ENCODE measurements at regions not wholly inside any gene's neighbourhood (a gene's known extent, or its start where the extent isn't known, plus 50 kb on each side); places are given as distances from the start of the nearest gene placed in this dataset.
"Not testable (repeated sequence)": the region's sequence is repeated elsewhere in the genome, so short reads cannot be mapped to it uniquely, and the experiment has no call there.

DNA sequence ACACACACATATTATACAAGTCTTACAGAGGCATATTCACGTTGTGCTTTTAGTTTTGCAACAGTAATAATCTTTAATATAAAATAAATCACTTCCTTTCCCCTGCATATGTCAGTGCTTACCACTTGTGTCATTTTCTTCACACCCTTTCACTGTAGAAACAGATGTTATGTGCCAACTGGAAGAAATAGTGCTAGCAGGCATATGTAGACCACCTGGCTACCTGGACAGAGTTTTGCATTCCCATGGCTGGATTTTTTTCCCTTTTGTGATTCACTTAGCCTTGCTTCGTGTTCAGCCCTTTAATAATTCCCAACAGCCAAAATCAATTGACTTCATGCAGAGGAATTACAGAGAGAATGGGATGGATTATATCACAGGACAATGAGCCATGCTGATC is 399.1 kb upstream of the SPRY2 start:
- no peak for DNase-seq

- no peak for DNase-seq
Measured at GRCh38 chr13:80737513-80737912, 396.6 kb upstream of the SPRY2 start.

DNA sequence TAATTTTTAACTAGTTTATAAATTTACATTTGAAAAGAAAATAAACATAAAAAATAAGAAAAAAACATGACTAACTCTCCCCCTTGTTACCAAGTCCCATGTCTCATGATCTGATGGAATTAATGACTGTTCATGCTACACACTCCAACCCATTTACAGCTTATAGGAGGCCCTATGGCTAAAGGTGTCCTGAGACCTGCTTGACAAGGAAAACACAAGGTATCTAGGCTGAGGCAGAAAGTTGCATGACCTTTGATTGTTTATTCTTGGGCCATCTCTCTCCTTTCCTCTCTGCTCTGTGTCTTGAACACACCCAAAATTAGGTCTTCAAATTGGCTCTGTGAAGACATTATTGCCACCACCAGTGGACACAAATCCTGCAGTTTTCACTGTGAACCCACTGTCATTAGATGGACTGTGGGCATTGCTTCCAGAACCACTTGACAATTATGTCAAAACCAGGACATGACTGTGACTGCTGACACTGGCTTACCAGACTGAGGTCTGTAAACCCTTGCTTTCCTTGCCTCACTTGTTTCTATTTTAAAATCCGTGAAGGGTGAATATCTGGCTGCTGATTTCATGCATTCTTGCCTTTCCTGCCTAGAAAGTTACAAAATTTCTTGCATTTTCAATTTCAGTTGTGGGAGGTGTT is 386.5 kb upstream of the SPRY2 start:
- no peak for DNase-seq

GRCh38 chr13:80726868-80727267 is 385.9 kb upstream of the SPRY2 start:
- no peak for DNase-seq

GRCh38 chr13:80721689-80722088 is 380.8 kb upstream of the SPRY2 start:
- DNase-seq: no peak

DNA sequence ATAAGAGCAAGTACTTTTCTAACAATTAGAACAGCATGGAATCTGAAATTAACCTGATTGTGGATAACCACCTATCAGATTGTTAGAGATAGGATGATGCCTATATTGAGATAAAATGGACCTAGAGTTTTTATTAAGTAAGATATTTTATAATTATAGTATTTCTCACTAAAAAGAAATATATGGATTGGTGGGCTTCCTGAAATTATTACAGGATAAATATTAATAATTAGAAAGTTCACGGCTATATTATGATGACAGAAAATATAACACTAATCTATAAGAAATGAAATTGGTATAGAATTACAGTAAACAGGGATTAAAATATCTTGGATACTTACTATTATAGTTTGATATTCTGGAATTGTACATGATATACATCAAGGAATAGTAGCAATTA is 378.0 kb upstream of the SPRY2 start:
- DNase-seq: no peak

GRCh38 chr13:80717776-80718175 is 376.9 kb upstream of the SPRY2 start:
- no peak for DNase-seq

- DNase-seq: no peak
Measured at GRCh38 chr13:80716610-80717081, 375.7 kb upstream of the SPRY2 start.

DNA sequence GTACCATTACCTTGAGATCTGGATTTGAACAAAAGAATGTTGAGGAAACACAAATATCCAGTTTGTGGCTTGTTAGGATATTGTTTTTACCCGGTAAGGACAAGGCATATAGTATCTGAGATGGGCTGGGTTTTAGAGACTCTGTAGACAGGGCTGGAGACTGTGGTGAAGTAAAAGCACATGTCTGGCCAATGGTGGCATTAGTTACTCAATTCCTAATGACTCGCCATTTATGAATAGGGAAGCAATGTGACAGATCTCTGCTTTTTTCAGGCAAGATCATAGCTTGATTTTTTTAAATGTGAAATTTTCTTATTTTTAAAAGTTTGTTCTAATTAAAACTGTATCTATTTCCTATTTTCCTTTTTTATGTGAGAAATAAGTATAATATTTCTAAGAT is 371.1 kb upstream of the SPRY2 start:
- no peak for DNase-seq

- no peak for DNase-seq
Measured at GRCh38 chr13:80708791-80709190, 367.9 kb upstream of the SPRY2 start.

DNA sequence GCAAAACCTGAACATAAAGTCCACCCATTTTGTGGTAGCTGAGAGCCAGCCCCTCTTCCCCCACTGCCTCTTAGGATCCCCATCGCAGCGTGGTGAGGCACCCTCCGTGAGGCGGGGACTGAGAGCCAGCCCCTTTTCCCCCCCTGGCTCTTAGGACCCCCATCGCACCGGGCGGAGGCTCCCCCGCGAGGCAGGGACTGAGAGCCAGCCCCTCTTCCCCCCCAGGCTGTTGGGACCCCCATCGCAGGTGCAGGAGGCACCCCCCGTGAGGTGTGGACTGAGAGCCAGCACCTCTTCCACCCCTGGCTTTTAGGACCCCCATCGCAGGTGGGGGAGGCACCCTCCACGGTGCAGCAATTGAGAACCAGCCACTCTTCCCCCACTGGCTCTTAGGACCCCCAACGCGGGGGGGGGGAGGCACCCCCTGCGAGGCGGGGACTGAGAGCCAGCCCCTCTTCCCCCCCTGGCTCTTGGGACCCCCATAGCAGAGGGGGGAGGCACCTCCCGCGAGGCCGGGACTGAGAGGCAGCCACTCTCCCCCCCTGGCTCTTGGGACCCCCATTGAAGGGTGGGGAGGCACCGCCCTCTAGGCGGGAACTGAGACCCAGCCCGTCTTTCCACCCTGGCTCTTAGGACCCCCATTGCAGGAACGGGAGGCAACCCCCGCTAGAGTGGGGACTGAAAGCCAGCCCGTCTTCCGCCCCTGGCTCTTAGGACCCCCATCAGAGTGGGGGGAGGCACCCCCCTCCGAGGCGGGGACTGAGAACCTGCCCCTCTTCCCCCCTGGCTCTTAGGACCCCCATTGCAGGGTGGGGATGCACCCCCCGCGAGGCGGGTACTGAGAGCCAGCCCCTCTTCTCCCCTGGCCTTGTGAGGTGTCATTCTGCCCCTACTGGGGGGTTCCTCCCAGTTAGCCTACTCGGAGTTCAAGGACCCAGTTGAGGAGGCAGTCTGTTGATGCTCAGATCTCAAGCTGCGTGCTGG is 366.4 kb upstream of the SPRY2 start:
- DNase-seq: no peak

DNA sequence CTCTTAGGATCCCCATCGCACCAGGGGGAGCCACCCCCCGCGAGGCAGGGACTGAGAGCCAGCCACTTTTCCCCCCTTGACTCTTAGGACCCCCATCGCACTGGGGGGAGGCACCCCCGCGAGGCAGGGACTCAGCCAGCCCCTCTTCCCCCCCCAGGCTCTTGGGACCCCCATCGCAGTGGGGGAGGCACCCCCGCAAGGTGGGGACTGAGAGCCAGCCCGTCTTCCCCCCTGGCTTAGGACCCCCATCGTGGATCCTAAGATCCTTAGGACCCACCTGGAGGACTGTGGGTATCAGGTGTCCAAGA is 365.2 kb upstream of the SPRY2 start:
- no peak for DNase-seq

GRCh38 chr13:80705371-80706163 is 364.6 kb upstream of the SPRY2 start:
- no peak for DNase-seq

- DNase-seq: no peak
Measured at GRCh38 chr13:80704369-80704768, 363.4 kb upstream of the SPRY2 start.

GRCh38 chr13:80695841-80696240 is 354.9 kb upstream of the SPRY2 start:
- DNase-seq: no peak

- not testable (repeated sequence) for DNase-seq
Measured at GRCh38 chr13:80691814-80692213, 350.9 kb upstream of the SPRY2 start.

DNA sequence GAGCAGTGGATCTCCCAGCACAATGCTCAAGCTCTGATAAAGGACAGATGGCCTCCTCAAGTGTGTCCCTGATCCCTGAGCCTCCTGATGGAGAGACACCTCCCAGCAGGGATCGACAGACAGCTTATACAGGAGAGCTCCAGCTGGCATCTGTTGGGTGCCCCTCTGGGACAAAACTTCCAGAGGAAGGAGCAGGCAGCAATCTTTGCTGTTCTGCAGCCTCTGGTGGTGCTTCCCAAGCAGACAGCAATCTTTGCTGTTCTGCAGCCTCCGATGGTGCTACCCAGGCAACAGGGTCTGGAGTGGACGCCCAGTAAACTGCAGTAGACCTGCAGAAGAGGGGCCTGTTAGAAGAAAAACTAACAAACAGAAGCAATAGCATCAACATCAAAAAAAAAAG is 349.3 kb upstream of the SPRY2 start:
- no peak for DNase-seq

GRCh38 chr13:80688593-80688992 is 347.7 kb upstream of the SPRY2 start:
- no peak for DNase-seq

GRCh38 chr13:80685942-80686341 is 345.0 kb upstream of the SPRY2 start:
- no peak for DNase-seq

GRCh38 chr13:80684217-80684991 is 343.5 kb upstream of the SPRY2 start:
- DNase-seq: no peak

- DNase-seq: no peak
Measured at GRCh38 chr13:80680786-80681366, 339.9 kb upstream of the SPRY2 start.

- no peak for DNase-seq
Measured at GRCh38 chr13:80679423-80679822, 338.5 kb upstream of the SPRY2 start.

All from CD4-positive, alpha-beta T cell treated with Interleukin-17A for 4 hours (primary cell).